ENCODE measurements at regions not wholly inside any gene's neighbourhood (a gene's known extent, or its start where the extent isn't known, plus 50 kb on each side); places are given as distances from the start of the nearest gene placed in this dataset.

DNA sequence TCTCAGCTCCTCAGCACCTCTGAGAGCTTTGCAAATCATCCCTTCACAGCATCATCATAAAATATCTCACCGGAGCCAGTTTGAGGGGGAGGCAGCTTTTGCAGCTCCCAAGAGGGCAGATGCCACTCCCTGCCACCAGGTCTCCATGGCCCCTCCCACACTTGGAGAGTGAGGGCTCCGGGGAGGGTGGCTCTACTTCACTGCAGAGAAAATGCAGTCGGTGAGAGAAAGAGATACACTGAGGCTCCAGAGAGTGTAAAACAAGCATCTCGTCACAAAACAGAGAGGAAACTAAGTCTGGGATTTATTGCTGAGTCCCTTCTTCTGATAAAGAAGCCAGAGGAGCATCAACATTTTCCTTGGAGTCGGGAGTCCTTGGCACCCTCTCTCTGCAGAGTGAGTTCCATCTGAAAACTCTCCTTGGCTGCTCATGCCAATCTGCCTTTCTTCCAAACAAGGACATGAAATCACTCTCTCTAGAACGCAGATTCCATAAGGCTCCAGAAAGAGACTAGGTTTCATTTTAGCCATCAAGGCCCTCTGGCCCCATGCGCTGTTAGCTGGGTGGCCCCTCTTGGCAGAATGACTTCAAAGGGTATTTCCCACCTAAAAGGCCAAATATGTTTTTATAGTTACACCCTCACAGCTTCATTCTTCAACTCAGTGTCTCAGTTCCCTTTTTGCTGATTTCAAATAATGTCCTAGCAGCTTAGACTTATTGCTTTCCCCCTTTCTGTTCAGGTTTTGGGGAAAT lies 70.6 kb upstream of the F13A1 start:
- WGBS, 3 donors = 38 to 45% (median 44%) methylated on average over 7 of the region's 7 CpGs
- no peaks in the 10 kb centered on the region for H3K27me3 ChIP-seq
- no peak for DNase-seq
- no peak overlapping the region for H3K27ac ChIP-seq
- no peaks in the 10 kb centered on the region for H3K4me1 ChIP-seq (ENCODE audit: insufficient read depth)
- intact Hi-C loops (cut with DNase I) = no loop called here
- H3K9me3 ChIP-seq = no peaks in the 10 kb centered on the region
- TF ChIP-seq, protein P1, sequence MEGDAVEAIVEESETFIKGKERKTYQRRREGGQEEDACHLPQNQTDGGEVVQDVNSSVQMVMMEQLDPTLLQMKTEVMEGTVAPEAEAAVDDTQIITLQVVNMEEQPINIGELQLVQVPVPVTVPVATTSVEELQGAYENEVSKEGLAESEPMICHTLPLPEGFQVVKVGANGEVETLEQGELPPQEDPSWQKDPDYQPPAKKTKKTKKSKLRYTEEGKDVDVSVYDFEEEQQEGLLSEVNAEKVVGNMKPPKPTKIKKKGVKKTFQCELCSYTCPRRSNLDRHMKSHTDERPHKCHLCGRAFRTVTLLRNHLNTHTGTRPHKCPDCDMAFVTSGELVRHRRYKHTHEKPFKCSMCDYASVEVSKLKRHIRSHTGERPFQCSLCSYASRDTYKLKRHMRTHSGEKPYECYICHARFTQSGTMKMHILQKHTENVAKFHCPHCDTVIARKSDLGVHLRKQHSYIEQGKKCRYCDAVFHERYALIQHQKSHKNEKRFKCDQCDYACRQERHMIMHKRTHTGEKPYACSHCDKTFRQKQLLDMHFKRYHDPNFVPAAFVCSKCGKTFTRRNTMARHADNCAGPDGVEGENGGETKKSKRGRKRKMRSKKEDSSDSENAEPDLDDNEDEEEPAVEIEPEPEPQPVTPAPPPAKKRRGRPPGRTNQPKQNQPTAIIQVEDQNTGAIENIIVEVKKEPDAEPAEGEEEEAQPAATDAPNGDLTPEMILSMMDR (IDR thresholded peaks at IDR 0.05) = no peak
- no peak for TF ChIP-seq POLR2A (IDR thresholded peaks at IDR 0.05)
- no peak for TF ChIP-seq EP300 (IDR thresholded peaks at IDR 0.05)
- H3K36me3 ChIP-seq = no peaks in the 10 kb centered on the region
- no peak overlapping the region for H3K4me3 ChIP-seq

DNA sequence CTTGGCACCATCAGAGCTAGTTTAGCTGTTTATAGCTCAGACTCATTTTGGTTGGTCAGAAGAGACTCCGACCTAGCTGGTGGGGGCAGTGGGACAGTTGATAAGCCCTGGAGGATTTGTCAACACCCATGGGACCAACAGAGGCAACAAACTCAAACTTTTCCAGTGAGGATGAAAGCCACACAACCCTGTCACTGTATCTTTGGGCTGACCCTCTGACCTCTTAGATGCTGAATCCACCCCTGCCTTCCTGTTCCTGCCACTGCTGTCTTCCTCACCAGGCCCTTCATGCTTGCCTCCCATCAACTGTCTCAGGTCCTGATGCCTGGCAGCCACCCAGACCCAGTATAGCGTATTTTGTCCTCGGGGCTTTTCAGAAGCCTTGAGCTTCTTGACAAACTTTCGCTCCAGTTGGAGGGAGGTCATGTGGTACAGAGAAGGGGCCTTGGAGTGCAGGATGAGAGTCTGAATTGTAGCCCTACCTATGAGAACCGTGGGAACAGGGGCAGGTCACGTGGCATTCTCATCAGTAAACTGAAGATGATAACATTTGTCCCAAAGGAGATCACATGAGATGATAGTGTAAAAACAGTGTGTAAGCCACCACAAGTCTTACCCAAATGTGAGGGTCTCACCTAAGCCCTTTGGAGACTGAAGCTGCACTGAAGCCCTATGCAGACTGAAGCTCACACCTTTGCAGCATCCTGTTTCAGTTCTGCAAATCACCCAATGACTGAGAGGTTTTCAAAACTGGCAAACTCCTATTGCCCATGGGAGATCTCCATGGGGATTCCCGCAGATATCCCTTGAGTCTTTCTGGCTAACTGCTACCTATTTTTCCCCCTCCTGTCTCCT lies 72.0 kb upstream of the F13A1 start:
- intact Hi-C loops (cut with DNase I) = no loop called here
- Histone ChIP-seq H3K27me3 (no peaks in the 10 kb centered on the region), H3K27ac (no peak overlapping the region), H3K9me3 (no peaks in the 10 kb centered on the region), H3K36me3 (no peaks in the 10 kb centered on the region), H3K4me3 (no peak overlapping the region), H3K4me1 (ENCODE audit: insufficient read depth) (no peaks in the 10 kb centered on the region)
- 73 to 86% (median 74%) methylated on average over 7 of the region's 7 CpGs for WGBS, 3 donors
- TF ChIP-seq POLR2A (IDR thresholded peaks at IDR 0.05) (no peak), EP300 (IDR thresholded peaks at IDR 0.05) (no peak)
- TF ChIP-seq, protein P1 (IDR thresholded peaks at IDR 0.05) = no peak
- no peak for DNase-seq

DNA sequence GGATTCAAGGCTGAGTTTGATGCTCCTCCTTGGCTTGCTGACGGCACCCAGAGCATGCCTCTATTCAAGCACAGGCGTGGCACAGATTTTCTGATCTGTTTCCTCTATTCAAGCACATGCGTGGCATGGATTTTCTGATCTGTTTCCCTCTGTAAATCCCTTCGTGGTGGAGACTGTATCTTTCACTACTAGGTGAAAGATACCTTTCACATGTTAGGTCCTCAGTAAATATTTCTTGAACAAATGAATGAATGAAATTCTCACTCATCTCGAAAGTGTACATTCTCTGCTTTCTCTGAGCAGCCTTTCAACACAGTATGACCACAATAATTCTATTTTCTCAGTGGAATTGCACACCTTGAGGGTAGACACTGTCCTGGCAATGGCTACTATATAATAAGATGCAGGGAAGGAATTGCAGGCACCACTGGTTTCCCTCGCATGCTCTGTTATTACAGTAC lies 72.6 kb upstream of the F13A1 start:
- no peak for DNase-seq
- TF ChIP-seq EP300 (IDR thresholded peaks at IDR 0.05) (no peak), POLR2A (IDR thresholded peaks at IDR 0.05) (no peak)
- TF ChIP-seq, protein P1 (IDR thresholded peaks at IDR 0.05) = no peak
- 59 to 74% (median 68%) methylated on average over 6 of the region's 6 CpGs for WGBS, 3 donors
- Histone ChIP-seq H3K9me3 (no peaks in the 10 kb centered on the region), H3K4me3 (no peak overlapping the region), H3K36me3 (no peaks in the 10 kb centered on the region), H3K27ac (no peak overlapping the region), H3K27me3 (no peaks in the 10 kb centered on the region), H3K4me1 (ENCODE audit: insufficient read depth) (no peaks in the 10 kb centered on the region)
- intact Hi-C loops (cut with DNase I) = no loop called here

DNA sequence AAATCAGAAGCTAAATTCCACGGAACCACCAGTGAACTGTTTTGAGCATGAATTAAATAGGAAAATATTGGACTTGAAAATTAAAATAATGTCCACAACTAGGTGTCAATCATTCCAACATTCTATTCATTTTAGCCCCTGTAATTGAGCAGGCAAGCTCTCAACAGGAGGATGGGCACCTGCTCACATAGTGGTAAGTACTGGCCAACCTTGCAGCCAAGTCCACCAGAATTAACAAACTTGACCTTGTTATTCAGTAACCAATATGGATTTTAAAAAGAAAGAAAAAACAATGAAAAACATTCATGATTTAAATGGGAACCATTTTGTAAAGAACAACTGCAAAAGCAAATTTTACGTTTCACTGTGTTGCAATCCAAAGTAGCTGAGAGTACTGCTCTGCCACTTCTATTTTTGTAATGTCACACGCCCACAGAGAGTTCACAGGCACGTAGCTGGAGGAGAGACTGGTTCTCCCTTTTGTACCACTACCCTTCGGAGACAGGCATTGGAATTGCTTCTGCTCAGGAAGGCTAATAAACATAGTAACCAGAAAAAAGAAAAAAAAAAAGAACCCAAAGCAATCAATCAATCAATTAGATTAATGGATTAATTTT lies 75.2 kb upstream of the F13A1 start:
- Histone ChIP-seq H3K27me3 (no peaks in the 10 kb centered on the region), H3K27ac (no peak overlapping the region), H3K9me3 (no peaks in the 10 kb centered on the region), H3K4me1 (ENCODE audit: insufficient read depth) (no peaks in the 10 kb centered on the region), H3K36me3 (no peaks in the 10 kb centered on the region), H3K4me3 (no peak overlapping the region)
- no peak for DNase-seq
- intact Hi-C loops (cut with DNase I) = no loop called here
- TF ChIP-seq, protein P1 (IDR thresholded peaks at IDR 0.05) = no peak
- TF ChIP-seq EP300 (IDR thresholded peaks at IDR 0.05) = no peak
- WGBS, 3 donors = 55 to 56% (median 56%) methylated on average over 5 of the region's 5 CpGs
